GM21515 (cell line): ENCODE measurements at regions not wholly inside any gene's neighbourhood (a gene's known extent, or its start where the extent isn't known, plus 50 kb on each side); places are given as distances from the start of the nearest gene placed in this dataset.
"Not testable (repeated sequence)": the region's sequence is repeated elsewhere in the genome, so short reads cannot be mapped to it uniquely, and the experiment has no call there.

Experiments
- ATAC-seq: cut with Tn5 transposase; IDR thresholded peaks from one replicate; pipeline ENCODE4 v1.9.1; 2021; ENCODE audit not compliant: unreplicated experiment

- not testable (repeated sequence) for ATAC-seq
These were observed 62.8 kb downstream of the ARHGAP11B start for GRCh38 chr15:30688684-30689083.

DNA sequence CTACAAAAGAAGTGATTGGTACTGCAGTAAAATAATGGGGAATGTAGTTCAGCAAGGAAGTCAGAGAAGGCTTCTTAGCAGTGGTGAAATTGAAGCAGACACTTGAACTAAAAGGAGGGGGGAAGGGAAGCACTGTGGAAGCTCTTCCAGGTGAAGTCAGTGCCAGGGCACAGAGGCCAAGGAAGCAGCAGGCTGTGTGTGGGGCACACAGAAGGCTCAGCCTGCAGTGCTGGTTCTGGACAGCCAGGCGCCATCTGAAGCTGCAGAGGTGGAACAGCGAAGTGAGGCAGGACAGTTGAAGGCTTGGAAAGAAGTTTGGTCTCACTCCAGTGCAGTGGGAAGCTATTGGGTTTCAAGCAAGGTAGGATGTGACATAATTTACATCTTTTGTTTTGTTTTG, 64.2 kb downstream of the ARHGAP11B start:
- ATAC-seq = not testable (repeated sequence)

- ATAC-seq = not testable (repeated sequence)
These were observed 69.9 kb downstream of the ARHGAP11B start for GRCh38 chr15:30695811-30696210.

GRCh38 chr15:30696439-30697314, 70.7 kb downstream of the ARHGAP11B start:
- peak; percentile 67 for ATAC-seq

- ATAC-seq = peak; percentile 64
These were observed 71.4 kb downstream of the ARHGAP11B start for GRCh38 chr15:30697315-30697685.

DNA sequence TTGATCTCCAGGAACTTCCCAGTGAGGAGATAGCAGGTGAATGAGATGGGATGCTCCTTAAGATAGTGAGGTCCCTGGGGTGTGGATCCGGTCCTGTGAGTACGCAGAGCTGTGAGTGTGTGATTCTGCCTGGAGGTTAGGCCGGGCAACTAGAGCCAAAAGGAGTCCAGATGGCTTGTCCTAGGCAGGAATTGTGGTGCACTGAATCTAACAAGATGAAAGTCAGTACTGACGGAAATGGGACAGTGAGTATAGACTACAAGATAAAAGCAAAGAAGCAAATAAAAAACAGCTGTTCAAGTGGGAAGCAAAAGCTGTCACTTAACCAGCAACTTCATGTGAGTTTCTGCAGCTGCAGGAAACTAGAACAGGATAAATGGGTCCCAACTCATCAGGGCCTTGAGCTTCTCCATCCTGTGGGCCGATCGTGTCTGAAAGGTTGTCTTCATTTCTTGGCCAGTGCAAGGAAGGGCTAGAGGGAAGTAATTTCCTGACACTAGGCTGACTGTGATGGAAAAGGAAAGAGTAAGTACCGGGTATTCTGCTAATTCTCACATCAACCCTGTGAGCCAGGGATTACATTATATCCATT, 74.2 kb downstream of the ARHGAP11B start:
- ATAC-seq = not testable (repeated sequence)

DNA sequence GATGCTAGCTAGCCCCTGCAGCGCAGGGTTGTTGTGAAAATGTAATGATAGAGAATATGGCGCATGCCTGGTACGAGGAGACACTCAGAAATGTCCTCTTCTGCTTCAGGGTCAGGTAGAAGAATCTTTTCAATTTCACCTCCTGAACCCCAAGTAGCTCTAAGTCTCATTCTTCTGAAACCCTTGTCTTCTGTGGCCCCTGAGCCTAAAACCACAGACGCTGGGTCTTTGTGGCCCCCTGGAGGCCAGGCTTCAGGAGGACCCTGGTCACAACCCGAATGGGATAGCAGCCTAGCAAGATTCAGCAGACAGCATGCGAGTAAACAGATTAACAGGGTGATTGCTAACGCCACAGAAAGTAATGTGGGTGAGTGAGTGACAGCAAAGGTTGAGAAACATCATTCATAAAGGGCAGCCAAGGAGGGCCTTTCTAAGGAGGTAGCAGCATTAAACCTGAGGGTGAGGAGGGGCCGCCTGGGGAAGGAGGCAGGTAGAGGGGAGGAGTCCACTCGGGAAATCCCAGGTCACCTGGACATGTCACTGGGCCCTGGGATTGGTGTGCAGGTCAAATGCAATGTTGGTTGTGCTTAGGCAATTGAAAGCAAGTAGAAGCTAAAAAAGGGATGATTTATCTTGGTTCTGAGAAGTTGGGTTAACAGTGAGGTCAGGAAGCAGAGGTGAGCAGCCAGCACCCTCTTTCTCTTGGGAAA, 82.2 kb downstream of the ARHGAP11B start:
- ATAC-seq = not testable (repeated sequence)

- ATAC-seq = not testable (repeated sequence)
These were observed 82.9 kb downstream of the ARHGAP11B start for GRCh38 chr15:30708809-30709208.

GRCh38 chr15:30718038-30718643, 92.2 kb downstream of the ARHGAP11B start:
- ATAC-seq = not testable (repeated sequence)

- ATAC-seq = not testable (repeated sequence)
These were observed 93.4 kb downstream of the ARHGAP11B start for GRCh38 chr15:30719363-30719762.

GRCh38 chr15:30720825-30721224, 94.9 kb downstream of the ARHGAP11B start:
- ATAC-seq = not testable (repeated sequence)

- ATAC-seq = not testable (repeated sequence)
These were observed 95.6 kb downstream of the ARHGAP11B start for GRCh38 chr15:30721529-30721928.

GRCh38 chr15:30723540-30724175, 97.7 kb downstream of the ARHGAP11B start:
- not testable (repeated sequence) for ATAC-seq

DNA sequence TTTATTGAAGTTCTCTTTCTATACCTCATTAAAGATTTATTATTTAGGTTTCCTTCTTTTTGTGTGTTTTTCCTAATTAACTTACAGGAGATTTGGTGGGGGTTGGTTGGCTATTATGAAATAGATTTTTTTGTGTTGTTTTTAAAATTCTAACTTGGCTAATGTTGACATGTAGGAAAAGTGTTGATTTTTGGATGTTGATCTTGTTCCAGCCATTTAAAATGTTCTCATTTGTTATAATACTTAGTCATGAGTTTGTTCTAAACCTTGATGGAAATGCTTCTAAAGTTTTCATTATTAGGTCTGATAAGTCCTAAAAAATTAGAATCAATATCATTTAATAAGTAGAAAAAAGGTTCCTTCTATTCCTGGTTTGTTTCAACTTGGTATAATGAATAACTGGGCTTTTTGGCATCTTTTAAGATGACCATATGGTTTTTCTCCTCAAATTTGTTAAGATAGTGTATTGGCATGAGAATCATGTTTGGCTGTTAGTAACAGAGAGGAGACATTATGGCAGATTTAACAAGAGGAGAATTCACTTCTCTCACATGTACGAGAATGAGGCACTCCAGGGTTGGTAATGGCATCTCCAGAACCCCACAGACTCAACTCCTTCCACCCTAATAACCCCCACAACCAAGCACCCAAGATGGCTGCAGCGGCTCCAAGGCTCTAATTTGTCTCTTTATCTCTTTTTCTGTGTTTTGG, 104.1 kb downstream of the ARHGAP11B start:
- ATAC-seq = not testable (repeated sequence)

- ATAC-seq = not testable (repeated sequence)
These were observed 104.7 kb downstream of the ARHGAP11B start for GRCh38 chr15:30730633-30731032.

DNA sequence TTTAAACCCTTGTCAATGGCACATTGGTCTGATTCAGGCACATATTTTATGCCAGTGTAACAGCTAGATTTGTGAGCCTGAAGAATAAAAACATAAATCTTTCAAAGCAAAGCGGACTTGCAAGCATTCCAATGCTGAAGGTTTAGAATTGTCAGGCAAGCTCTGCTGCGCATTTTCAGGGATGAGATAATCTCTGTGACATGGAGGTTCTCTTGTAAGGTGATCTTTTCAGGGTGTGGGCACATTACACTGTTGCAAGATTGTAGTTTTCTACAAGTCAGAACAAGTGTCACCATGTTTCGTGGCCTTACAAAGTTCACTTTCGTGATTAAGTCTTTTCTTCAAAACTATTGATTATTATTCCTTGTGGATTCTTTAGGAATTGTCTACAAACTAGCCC, 106.2 kb downstream of the ARHGAP11B start:
- ATAC-seq = not testable (repeated sequence)

DNA sequence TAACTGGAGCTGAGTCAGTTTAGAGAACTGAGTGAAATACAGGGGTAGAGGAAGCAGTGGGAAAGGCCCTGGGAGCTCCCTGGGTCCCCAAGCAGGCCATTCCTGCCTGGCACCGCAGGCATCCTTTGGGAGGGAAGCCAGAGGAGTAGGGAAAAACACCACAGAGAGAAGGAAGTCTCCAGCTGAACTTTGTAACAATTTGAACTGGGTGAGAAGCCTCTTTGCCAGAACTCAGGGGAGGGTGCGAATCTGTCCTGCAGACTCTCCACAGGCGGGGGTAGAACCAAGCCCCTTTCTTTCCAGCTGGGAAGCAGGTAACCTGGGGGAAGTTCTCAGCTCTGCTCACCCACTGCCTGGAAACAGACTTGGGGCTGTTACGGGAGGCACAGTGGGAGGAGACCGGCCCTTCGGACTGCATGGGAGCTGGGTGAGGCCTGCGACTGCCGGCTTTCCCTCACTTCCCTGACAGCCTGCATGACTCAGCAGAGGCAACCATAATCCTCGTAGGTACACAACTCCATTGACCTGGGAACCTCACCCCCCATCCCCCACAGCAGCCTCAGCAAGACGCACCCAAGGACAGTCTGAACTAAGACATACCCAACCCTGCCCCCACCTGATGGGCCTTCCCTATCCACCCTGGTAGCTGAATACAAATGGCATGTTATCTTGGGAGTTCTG, 110.1 kb downstream of the ARHGAP11B start:
- ATAC-seq = not testable (repeated sequence)

DNA sequence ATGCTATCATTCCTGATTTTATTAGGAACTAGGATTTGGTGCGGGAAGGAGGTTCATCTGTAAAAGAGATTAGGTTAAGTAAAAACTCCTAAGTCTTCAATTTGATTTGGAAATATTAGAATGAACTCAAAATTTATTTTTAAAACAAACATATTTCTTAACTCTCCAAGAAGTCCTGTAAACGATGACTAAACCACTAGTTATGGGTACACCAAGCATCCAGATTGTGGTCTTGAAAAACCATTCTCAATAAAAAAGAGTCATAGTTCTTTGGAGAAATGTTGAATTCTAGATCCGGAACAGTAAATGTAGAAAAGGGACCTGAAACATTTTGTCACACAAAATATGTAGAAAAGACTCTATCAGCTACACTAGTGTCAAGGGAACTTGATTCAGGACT, 116.9 kb downstream of the ARHGAP11B start:
- ATAC-seq = not testable (repeated sequence)

- not testable (repeated sequence) for ATAC-seq
These were observed 123.1 kb downstream of the ARHGAP11B start for GRCh38 chr15:30749048-30749447.
